Testis (tissue), 2 donors: ENCODE measurements at regions not wholly inside any gene's neighbourhood (a gene's known extent, or its start where the extent isn't known, plus 50 kb on each side); places are given as distances from the start of the nearest gene placed in this dataset.
"Not testable (repeated sequence)": the region's sequence is repeated elsewhere in the genome, so short reads cannot be mapped to it uniquely, and the experiment has no call there.

Experiments
- DNase-seq: peaks from one replicate; pipeline ENCODE4 v3.0.0-alpha.2; 2019
- H3K27ac ChIP-seq, 2 donors: fragments of 200-600 bp; sonication (generic); one replicate each; pipeline ENCODE4 v1.5.1; 2019
- H3K27me3 ChIP-seq: fragments of 200-600 bp; sonication (generic); one replicate; pipeline ENCODE4 v1.5.1; 2019
- H3K36me3 ChIP-seq: fragments of 200-600 bp; sonication (generic); one replicate; pipeline ENCODE4 v1.5.1; 2017; ENCODE audit warnings: low read depth; ENCODE audit errors: missing control alignments
- H3K4me1 ChIP-seq: fragments of 200-600 bp; sonication (generic); one replicate; pipeline ENCODE4 v1.5.1; 2019
- H3K4me3 ChIP-seq, 2 donors: fragments of 200-600 bp; sonication (generic); one replicate each; pipeline ENCODE4 v1.5.1; 2017 to 2019
- H3K9me3 ChIP-seq: fragments of 200-600 bp; sonication (generic); one replicate; pipeline ENCODE4 v1.5.1; 2017
- POLR2A ChIP-seq: fragments of 450-650 bp; IDR thresholded peaks from one replicate; pipeline ENCODE4 v1.6.1; 2017; ENCODE audit warnings: antibody characterized with exemption, mild to moderate bottlenecking, moderate library complexity
- WGBS, 2 donors: methylation state at CpG; one replicate each; pipeline ENCODE4 v1.1.5; 2018; 5-methylcytosine and 5-hydroxymethylcytosine counted together
- intact Hi-C: fragments of 100-400 bp; cut with DNase I; formaldehyde crosslinking; loops from one replicate; pipeline ENCODE4 v1.15.1; 2023; ENCODE audit warnings: low total_unique reads
- TF ChIP-seq, protein P1 (sequence below), 3 experiments: fragments of 450-650 bp in 2 of 3; fragments of 200-600 bp in 1 of 3; sonication (generic) in 1 of 3; IDR thresholded peaks; one replicate each; pipeline ENCODE4 v1.5.1; 2016 to 2019; ENCODE audit warnings: antibody characterized with exemption in 3 of 3, mild to moderate bottlenecking in 2 of 3, moderate library complexity in 1 of 3

- no peaks in the 10 kb centered on the region for H3K36me3 ChIP-seq
- no peaks in the 10 kb centered on the region for H3K27me3 ChIP-seq
- WGBS, 2 donors = 68 to 84% methylated on average over 5 to 8 of the region's 8 CpGs
- intact Hi-C loops = no loop called here
- no peak for TF ChIP-seq POLR2A
- TF ChIP-seq, protein P1, sequence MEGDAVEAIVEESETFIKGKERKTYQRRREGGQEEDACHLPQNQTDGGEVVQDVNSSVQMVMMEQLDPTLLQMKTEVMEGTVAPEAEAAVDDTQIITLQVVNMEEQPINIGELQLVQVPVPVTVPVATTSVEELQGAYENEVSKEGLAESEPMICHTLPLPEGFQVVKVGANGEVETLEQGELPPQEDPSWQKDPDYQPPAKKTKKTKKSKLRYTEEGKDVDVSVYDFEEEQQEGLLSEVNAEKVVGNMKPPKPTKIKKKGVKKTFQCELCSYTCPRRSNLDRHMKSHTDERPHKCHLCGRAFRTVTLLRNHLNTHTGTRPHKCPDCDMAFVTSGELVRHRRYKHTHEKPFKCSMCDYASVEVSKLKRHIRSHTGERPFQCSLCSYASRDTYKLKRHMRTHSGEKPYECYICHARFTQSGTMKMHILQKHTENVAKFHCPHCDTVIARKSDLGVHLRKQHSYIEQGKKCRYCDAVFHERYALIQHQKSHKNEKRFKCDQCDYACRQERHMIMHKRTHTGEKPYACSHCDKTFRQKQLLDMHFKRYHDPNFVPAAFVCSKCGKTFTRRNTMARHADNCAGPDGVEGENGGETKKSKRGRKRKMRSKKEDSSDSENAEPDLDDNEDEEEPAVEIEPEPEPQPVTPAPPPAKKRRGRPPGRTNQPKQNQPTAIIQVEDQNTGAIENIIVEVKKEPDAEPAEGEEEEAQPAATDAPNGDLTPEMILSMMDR (IDR thresholded peaks at IDR 0.05) = no peak
- no peaks in the 10 kb centered on the region for H3K4me1 ChIP-seq
- H3K4me3 ChIP-seq = no peak overlapping the region
- no peak for DNase-seq
- H3K27ac ChIP-seq = no peak overlapping the region
- no peaks in the 10 kb centered on the region for H3K9me3 ChIP-seq
Observed at GRCh38 chr11:134499990-134500389, 87.9 kb upstream of the B3GAT1 start.

GRCh38 chr11:134498326-134499139 lies 86.5 kb upstream of the B3GAT1 start:
- H3K4me1 ChIP-seq = no peaks in the 10 kb centered on the region
- no peak overlapping the region for H3K4me3 ChIP-seq
- H3K9me3 ChIP-seq = no peaks in the 10 kb centered on the region
- DNase-seq = no peak
- TF ChIP-seq, protein P1 (IDR thresholded peaks at IDR 0.05) = no peak
- no peak for TF ChIP-seq POLR2A
- intact Hi-C loops = no loop called here
- 86 to 89% methylated on average over 15 to 19 of the region's 19 CpGs for WGBS, 2 donors
- no peak overlapping the region for H3K27ac ChIP-seq
- H3K36me3 ChIP-seq = no peaks in the 10 kb centered on the region
- H3K27me3 ChIP-seq = no peaks in the 10 kb centered on the region

DNA sequence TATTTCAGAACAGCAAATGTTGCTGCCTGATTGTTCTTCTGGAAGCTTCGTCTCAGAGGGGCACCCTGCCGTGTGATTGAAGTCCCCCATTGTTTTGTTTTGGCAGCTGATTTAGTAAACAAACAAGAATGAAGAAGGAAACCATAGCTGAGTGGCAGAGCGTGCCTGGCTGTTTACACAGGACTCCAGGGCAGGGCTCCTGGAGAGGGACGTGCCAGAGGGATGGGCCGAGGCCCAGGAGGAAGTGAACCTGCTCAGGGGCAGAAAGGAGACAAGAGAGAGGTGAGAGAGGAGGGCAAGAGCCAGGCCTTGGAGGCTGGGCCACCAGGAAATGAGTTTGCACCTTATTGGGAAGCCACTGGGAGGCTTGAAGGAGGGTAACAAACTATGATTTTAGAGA lies 85.5 kb upstream of the B3GAT1 start:
- no peak for TF ChIP-seq POLR2A
- TF ChIP-seq, protein P1 (IDR thresholded peaks at IDR 0.05) = no peak
- Histone ChIP-seq H3K27ac (no peak overlapping the region), H3K4me3 (no peak overlapping the region), H3K9me3 (no peaks in the 10 kb centered on the region), H3K27me3 (no peaks in the 10 kb centered on the region), H3K36me3 (no peaks in the 10 kb centered on the region), H3K4me1 (no peaks in the 10 kb centered on the region)
- DNase-seq = no peak
- WGBS, 2 donors = 58 to 63% methylated on average over 5 of the region's 5 CpGs
- intact Hi-C loops = no loop called here

DNA sequence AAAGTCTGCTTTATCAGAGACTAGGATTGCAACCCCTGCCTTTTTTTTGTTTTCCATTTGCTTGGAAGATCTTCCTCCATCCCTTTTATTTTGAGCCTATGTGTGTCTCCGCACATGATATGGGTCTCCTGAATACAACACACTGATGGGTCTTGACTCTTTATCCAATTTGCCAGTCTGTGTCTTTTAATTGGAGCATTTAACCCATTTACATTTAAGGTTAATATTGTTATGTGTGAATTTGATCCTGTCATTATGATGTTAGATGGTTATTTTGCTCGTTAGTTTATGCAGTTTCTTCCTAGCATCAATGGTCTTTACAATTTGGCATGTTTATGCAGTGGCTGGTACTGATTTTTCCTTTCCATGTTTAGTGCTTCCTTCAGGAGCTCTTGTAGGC lies 84.0 kb upstream of the B3GAT1 start:
- H3K36me3 ChIP-seq, H3K9me3 ChIP-seq, H3K4me3 ChIP-seq, intact Hi-C loops, H3K27ac ChIP-seq, H3K4me1 ChIP-seq, DNase-seq, H3K27me3 ChIP-seq: not testable (repeated sequence)
- 87 to 92% methylated on average over 2 of the region's 2 CpGs for WGBS, 2 donors

GRCh38 chr11:134494395-134494794 lies 82.4 kb upstream of the B3GAT1 start:
- H3K27ac ChIP-seq, H3K4me1 ChIP-seq, DNase-seq, H3K9me3 ChIP-seq, H3K27me3 ChIP-seq, H3K4me3 ChIP-seq, H3K36me3 ChIP-seq, intact Hi-C loops: not testable (repeated sequence)
- 86 to 90% methylated on average over 2 of the region's 2 CpGs for WGBS, 2 donors

DNA sequence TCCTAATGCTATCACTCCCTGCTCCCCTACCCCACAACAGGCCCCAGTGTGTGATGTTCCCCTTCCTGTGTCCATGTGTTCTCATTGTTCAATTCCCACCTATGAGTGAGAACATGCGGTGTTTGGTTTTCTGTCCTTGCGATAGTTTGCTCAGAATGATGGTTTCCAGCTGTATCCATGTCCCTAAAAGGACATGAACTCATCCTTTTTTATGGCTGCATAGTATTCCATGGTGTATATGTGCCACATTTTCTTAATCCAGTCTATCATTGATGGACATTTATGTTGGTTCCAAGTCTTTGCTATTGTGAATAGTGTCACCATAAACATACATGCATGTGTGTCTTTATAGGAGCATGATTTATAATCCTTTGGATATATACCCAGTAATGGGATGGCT lies 80.4 kb upstream of the B3GAT1 start:
- H3K4me1 ChIP-seq, DNase-seq, H3K4me3 ChIP-seq, H3K36me3 ChIP-seq, intact Hi-C loops, H3K27me3 ChIP-seq, H3K27ac ChIP-seq, H3K9me3 ChIP-seq: not testable (repeated sequence)
- 87 to 92% methylated on average over 2 of the region's 2 CpGs for WGBS, 2 donors
